NCI-H146 (cell line): ENCODE measurements at regions not wholly inside any gene's neighbourhood (a gene's known extent, or its start where the extent isn't known, plus 50 kb on each side); places are given as distances from the start of the nearest gene placed in this dataset.

Experiments used
- DNase-seq: peaks from one replicate; lab custom pipeline; 2025; lab: John Stamatoyannopoulos, UW

DNA sequence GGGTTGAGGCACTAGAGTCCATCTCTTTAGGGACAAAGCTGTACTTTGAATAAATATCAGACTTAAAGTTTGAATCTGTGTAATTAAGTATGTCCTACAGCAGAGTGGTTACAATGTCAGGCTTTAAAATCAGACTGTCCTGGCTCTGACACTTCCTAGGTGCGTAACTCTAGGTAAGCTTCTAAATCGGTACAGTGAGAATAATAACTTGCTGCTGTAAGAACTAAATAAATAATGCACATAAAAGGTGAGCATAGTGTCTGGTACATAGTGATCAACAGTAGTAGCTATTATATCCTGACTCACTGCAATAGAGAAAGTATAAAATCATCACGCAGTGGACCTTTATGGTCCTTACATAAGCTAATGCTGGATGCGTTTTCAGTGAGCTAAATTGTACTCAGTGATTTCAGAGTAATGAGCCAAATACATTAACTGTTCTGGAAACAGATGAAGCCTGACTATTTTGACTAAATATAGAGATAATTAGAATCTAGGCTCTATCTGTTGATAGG lies 72.2 kb upstream of the PDK4 start:
- DNase-seq: no peak

DNA sequence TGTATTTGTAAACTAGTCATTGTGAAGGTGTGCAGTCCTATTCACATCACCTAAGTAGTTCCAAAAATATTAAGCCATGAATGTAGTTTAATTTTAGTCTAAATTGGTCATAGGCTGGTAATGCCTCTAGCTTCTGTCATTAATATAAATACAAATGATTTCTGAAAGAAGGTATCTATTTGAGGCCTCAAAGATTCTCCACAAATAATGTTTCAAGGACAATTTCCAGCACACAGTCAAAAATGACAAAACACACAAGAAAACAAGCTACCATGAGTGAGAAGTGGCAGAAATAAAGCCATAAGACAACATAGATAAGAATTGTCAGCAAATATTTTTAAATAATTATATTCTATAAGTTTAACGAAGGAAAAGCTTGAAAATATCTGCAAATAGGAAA lies 66.7 kb upstream of the PDK4 start:
- DNase-seq: no peak

DNA sequence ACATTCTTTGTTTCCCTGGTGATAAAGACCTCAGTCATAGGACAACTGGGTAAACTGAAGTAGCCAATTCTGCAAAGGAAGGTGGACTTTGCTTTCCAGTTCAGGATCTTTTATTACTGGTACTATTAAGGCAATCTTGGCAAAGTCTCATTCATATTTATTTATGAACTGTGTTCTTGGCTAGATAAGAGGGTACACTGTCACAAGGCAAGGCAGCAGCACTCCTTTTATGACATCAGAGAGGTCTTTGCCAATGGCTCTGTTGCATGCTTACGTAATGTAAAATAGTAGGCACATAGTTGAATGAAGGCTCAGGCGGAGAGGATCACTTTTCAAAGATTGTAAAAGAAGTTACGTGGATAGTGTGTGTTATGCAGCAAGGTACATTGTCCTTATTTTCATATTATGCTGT lies 63.7 kb upstream of the PDK4 start:
- no peak for DNase-seq

DNA sequence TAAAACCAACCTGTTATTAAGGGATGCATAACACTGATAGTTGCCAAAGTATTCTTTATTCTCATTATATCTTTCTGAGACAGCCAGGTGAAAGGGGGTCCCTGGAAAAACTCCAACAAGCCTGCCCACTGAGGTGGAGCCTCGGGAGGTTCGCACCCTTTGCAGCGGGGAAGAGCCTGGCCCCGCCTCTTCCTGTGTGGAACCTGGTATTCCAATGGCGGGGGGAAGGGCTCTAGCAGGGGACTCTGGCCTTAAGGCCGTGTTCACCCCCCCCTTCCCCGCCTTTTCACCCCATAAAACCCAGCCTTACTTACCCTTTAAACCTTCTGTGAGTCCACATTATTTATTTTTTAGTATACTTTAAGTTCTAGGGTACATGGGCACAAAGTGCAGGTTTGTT lies 62.4 kb upstream of the PDK4 start:
- no peak for DNase-seq

DNA sequence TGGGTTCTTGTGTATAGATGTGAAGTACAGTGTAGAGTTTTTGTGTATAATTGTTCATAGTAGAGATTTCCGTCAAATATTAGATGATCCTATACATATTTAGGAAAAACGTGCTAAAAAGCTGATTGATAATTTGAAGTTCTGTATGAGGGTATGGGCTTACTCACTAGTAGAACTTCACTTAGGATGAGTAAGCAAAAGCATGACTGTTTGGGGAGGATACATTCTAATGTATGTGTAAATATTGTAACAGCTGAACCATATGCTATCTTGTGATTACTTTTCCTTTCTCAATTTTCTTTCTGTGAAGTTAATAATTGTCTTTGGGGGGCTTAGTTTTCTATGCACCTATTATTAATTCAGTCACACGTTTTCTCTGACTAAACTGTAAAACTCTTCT lies 53.2 kb upstream of the PDK4 start:
- DNase-seq: no peak

DNA sequence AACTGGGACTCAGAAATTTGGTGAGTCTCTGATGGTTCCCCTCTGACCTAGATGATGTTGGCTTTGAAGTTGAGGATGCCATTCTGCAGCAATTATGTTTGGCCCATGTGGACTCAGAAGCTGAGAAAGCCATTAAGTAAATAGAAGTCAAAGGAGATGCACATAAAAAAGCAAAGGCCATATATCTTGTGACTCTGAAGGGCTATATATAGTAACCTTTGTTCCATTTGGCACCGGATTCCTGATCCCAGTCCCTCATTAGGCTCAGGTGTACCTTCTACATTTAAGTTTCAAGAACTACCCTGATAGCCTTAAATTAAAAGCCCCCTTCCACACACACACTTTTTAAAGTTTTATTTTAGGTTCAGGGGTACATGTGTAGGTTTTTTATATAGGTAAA lies 50.0 kb upstream of the PDK4 start:
- DNase-seq: peak; percentile 16
